ENCODE measurements at regions not wholly inside any gene's neighbourhood (a gene's known extent, or its start where the extent isn't known, plus 50 kb on each side); places are given as distances from the start of the nearest gene placed in this dataset.

- no peak for TF ChIP-seq POLR2A (IDR thresholded peaks at IDR 0.05; ENCODE audit: low read depth, low read length)
- no peak for TF ChIP-seq CTCF (IDR thresholded peaks at IDR 0.05; ENCODE audit: extremely low read depth in 1 of 2, insufficient read depth in 1 of 2, low read depth in 1 of 2, low read length in 2 of 2)
- no peak for TF ChIP-seq EZH2 (IDR thresholded peaks at IDR 0.05; ENCODE audit: borderline replicate concordance, low read depth, low read length, severe bottlenecking)
- TF ChIP-seq GATA2 (IDR thresholded peaks at IDR 0.05; ENCODE audit: insufficient read depth, insufficient read length, low read depth, low read length): no peak
These were observed 145.3 kb downstream of the MACROH2A1 start for GRCh38 chr5:135253601-135254178.
